GM10847 (cell line): ENCODE measurements at regions not wholly inside any gene's neighbourhood (a gene's known extent, or its start where the extent isn't known, plus 50 kb on each side); places are given as distances from the start of the nearest gene placed in this dataset.

Experiments used
- POLR2A ChIP-seq: IDR thresholded peaks from 2 replicates; pipeline ENCODE4 v1.6.1; 2011; ENCODE audit not compliant: insufficient read length; ENCODE audit errors: extremely low read depth

GRCh38 chr7:69359003-69359700 is 239.1 kb upstream of the AUTS2 start:
- no peak for TF ChIP-seq POLR2A

GRCh38 chr7:69360913-69361312 is 237.4 kb upstream of the AUTS2 start:
- no peak for TF ChIP-seq POLR2A

GRCh38 chr7:69363136-69363535 is 235.1 kb upstream of the AUTS2 start:
- no peak for TF ChIP-seq POLR2A

GRCh38 chr7:69364813-69365643 is 233.2 kb upstream of the AUTS2 start:
- TF ChIP-seq POLR2A: no peak

- TF ChIP-seq POLR2A: no peak
Measured at GRCh38 chr7:69365651-69366192, 232.6 kb upstream of the AUTS2 start.

GRCh38 chr7:69367780-69368179 is 230.5 kb upstream of the AUTS2 start:
- TF ChIP-seq POLR2A: no peak

GRCh38 chr7:69373171-69374043 is 224.9 kb upstream of the AUTS2 start:
- TF ChIP-seq POLR2A: no peak

- no peak for TF ChIP-seq POLR2A
Measured at GRCh38 chr7:69374044-69374425, 224.2 kb upstream of the AUTS2 start.

GRCh38 chr7:69377191-69377590 is 221.1 kb upstream of the AUTS2 start:
- no peak for TF ChIP-seq POLR2A

- no peak for TF ChIP-seq POLR2A
Measured at GRCh38 chr7:69388452-69389137, 209.7 kb upstream of the AUTS2 start.

- TF ChIP-seq POLR2A: no peak
Measured at GRCh38 chr7:69389216-69389615, 209.1 kb upstream of the AUTS2 start.

- no peak for TF ChIP-seq POLR2A
Measured at GRCh38 chr7:69395061-69395714, 203.1 kb upstream of the AUTS2 start.

GRCh38 chr7:69398986-69399385 is 199.3 kb upstream of the AUTS2 start:
- no peak for TF ChIP-seq POLR2A

GRCh38 chr7:69399401-69399800 is 198.9 kb upstream of the AUTS2 start:
- no peak for TF ChIP-seq POLR2A

GRCh38 chr7:69402696-69403095 is 195.6 kb upstream of the AUTS2 start:
- TF ChIP-seq POLR2A: no peak

GRCh38 chr7:69403169-69403568 is 195.1 kb upstream of the AUTS2 start:
- no peak for TF ChIP-seq POLR2A
